Mammary epithelial cell (primary cell): ENCODE measurements at regions not wholly inside any gene's neighbourhood (a gene's known extent, or its start where the extent isn't known, plus 50 kb on each side); places are given as distances from the start of the nearest gene placed in this dataset.

ENCODE experiments used
- EZH2 ChIP-seq: IDR thresholded peaks from 2 replicates; pipeline ENCODE4 v1.6.1; 2012; ENCODE audit warnings: low read length, inconsistent platforms, borderline replicate concordance
- TF ChIP-seq, protein P1 (sequence below), 2 donors: IDR thresholded peaks in 1 of 2; conservative IDR thresholded peaks in 1 of 2; 2 replicates each; pipeline ENCODE4 v1.5.1; 2011 to 2012; ENCODE audit warnings: inconsistent platforms in 2 of 2, low read length in 2 of 2, mild to moderate bottlenecking in 2 of 2, control low read depth in 1 of 2, low read depth in 1 of 2; ENCODE audit not compliant: insufficient read depth in 1 of 2; ENCODE audit errors: extremely low read depth in 1 of 2

DNA sequence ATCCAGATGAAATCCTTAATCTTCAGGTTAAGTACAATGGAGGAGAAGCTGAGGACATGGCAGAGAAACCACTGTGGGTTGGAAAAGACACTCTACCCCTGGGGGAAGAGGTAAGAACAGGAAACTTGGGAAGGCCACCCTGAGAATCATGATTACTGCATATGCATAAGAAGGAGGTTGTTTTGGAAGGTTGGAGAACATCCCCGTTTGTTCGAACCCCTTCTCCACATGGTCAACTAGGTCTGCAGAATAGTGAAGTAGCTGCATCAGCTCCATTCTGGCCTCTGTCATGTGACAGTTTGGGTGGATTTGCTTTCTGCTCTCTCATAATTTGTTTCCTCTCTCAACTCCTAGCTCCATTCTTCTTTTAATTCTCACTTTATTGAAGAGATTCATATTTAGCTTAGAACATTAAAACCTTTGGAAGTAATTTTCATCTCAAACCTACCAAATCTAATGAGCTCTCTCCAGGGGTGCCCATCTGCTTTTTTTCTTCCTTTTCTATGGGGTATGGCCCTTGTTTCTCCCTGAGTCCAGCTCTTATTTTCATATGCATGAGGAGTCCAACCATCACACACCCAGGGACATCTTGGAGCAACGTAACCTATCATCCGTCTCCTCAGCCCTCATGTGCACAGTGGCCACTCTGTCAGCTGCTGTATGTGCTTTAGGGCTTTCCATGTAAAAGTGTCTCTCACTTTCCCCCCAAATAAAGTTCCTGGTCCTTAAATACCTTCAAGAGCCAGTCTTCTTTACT is 820.3 kb downstream of the TMEM121 start:
- TF ChIP-seq, protein P1, sequence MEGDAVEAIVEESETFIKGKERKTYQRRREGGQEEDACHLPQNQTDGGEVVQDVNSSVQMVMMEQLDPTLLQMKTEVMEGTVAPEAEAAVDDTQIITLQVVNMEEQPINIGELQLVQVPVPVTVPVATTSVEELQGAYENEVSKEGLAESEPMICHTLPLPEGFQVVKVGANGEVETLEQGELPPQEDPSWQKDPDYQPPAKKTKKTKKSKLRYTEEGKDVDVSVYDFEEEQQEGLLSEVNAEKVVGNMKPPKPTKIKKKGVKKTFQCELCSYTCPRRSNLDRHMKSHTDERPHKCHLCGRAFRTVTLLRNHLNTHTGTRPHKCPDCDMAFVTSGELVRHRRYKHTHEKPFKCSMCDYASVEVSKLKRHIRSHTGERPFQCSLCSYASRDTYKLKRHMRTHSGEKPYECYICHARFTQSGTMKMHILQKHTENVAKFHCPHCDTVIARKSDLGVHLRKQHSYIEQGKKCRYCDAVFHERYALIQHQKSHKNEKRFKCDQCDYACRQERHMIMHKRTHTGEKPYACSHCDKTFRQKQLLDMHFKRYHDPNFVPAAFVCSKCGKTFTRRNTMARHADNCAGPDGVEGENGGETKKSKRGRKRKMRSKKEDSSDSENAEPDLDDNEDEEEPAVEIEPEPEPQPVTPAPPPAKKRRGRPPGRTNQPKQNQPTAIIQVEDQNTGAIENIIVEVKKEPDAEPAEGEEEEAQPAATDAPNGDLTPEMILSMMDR (conservative IDR thresholded peaks at IDR 0.05 in 1 of 2, IDR thresholded peaks at IDR 0.05 in 1 of 2; ENCODE audit: extremely low read depth in 1 of 2, insufficient read depth in 1 of 2, low read depth in 1 of 2, low read length in 2 of 2), result no peak
- TF ChIP-seq EZH2, result no peak
